ENCODE measurements at regions not wholly inside any gene's neighbourhood (a gene's known extent, or its start where the extent isn't known, plus 50 kb on each side); places are given as distances from the start of the nearest gene placed in this dataset.
"Not testable (repeated sequence)": the region's sequence is repeated elsewhere in the genome, so short reads cannot be mapped to it uniquely, and the experiment has no call there.

DNA sequence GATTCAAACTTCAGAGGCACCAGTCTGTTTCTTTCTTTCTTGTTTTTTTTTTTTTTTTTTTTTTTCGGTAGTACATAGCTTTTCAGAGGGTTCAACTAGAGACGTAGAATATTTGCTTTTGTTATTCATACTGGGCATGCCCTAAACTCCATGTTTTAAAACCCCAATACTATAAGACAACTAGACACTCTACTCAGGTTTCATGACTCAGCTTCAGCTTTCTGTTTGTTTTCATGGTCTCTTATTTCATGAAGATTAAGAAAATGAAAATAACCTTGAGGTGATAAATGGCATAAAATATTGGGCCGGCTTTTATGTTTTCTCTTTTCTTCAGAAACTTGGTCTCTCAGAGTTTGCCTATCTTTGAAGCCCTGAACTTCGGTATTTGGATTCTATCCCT, 2126.3 kb upstream of the ACO1 start:
- Mint-ChIP-seq H3K36me3 (ENCODE audit: low read depth) (no peaks in the 10 kb centered on the region), H3K4me1 (ENCODE audit: low read depth) (no peaks in the 10 kb centered on the region), H3K27ac (no peak overlapping the region), H3K27me3 (ENCODE audit: insufficient read depth) (no peaks in the 10 kb centered on the region), H3K9me3 (peaks cover 8% of the 10 kb centered on the region), H3K4me3 (no peak overlapping the region)
- no peak for DNase-seq (ENCODE audit: low spot score)
- intact Hi-C loops (cut with micrococcal nuclease): no loop called here

DNA sequence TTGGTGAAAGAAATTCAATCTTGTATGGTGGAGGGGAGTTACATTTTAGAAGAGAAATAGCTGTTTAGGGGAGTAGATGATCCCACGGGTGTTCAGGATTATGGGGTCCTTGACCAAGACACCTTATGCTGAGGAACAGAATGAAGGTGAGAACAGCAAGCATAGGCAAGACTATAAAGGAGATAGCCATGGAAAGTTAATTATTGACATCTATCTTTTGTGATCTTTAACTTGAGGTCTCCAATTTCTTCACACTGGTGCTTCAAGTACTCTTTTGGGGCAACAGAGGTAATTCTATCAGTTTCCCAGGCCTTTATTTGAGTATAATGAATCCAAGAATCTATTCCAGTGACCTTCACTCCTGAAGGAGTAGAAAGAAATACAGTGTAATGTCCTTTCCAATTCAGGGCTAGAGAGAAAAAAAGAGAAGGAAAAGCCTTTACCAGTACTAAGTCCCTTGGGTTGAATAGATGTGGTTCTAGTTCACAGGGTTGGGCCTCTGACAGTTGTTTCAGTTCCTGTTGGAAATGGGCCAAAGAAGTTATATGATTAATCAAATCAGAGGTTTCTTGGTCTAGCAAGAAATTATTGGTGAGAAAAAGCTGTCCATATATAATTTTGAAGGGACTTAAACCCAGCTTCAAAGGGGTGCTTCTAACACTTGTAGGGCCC, 2104.1 kb upstream of the ACO1 start:
- no peaks in the 10 kb centered on the region for H3K36me3 Mint-ChIP-seq (ENCODE audit: low read depth)
- peaks cover 8% of the 10 kb centered on the region for H3K9me3 Mint-ChIP-seq
- no peak overlapping the region for H3K4me3 Mint-ChIP-seq
- H3K27ac Mint-ChIP-seq: no peak overlapping the region
- DNase-seq (ENCODE audit: low spot score): no peak
- H3K4me1 Mint-ChIP-seq (ENCODE audit: low read depth): no peaks in the 10 kb centered on the region
- H3K27me3 Mint-ChIP-seq (ENCODE audit: insufficient read depth): no peaks in the 10 kb centered on the region
- intact Hi-C loops (cut with micrococcal nuclease): no loop called here

DNA sequence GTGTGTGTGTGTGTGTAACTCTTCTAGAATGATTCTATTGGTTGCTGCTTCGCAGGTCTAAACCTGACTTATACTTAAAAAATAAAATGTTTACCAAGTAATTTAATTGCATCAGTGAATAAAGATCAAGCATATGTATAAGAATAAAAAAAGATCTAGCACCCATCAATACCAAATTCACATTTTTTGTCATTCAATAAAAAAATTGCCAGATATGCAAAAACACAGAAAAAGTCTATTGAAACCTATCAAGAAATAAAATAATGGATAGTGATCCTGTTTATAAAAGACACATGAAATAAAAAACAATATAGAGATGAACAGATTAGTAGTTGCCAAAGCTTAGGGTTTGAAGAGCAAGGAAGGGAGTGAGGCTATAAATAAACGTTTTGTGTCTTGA, 2095.0 kb upstream of the ACO1 start:
- H3K4me1 Mint-ChIP-seq (ENCODE audit: low read depth): no peaks in the 10 kb centered on the region
- H3K27ac Mint-ChIP-seq: no peak overlapping the region
- no peaks in the 10 kb centered on the region for H3K9me3 Mint-ChIP-seq
- no peak overlapping the region for H3K4me3 Mint-ChIP-seq
- H3K27me3 Mint-ChIP-seq (ENCODE audit: insufficient read depth): no peaks in the 10 kb centered on the region
- H3K36me3 Mint-ChIP-seq (ENCODE audit: low read depth): no peaks in the 10 kb centered on the region
- intact Hi-C loops (cut with micrococcal nuclease): no loop called here
- no peak for DNase-seq (ENCODE audit: low spot score)

DNA sequence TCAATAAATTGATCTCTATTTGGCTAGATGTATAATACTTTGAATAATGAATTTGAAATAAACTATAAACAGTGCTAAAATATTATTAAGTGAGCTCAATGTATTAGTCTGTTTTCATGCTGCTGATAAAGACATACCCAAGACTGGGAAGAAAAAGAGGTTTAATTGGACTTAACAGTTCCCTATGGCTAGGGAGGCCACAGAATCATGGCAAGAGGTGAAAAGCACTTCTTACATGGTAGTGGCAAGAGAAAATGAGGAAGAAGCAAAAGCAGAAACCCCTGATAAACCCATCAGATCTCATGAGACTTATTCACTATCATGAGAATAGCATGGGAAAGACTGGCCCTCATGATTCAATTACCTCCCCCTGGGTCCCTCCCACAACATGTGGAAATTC, 2092.4 kb upstream of the ACO1 start:
- intact Hi-C loops (cut with micrococcal nuclease); H3K27ac Mint-ChIP-seq; H3K27me3 Mint-ChIP-seq (ENCODE audit: insufficient read depth); H3K4me1 Mint-ChIP-seq (ENCODE audit: low read depth); DNase-seq (ENCODE audit: low spot score); H3K36me3 Mint-ChIP-seq (ENCODE audit: low read depth); H3K4me3 Mint-ChIP-seq; H3K9me3 Mint-ChIP-seq: not testable (repeated sequence)

DNA sequence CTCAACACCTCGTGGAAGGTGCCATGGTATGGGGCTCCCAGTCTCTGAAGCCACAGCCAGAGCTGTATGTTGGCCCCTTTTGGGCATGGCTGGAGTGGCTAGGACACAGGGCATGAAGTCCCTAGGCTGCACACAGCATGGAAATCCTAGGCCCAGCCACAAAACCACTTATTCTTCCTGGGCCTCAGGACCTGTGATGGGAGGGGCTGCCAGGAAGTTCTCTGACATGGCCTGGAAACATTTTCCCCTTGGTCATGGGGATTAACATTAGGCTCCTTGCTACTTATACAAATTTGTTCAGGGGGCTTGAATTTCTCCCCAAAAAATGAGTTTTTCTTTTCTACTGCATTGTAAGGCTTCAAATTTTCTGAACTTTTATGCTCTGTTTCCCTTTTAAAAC, 2091.2 kb upstream of the ACO1 start:
- Mint-ChIP-seq H3K4me1 (ENCODE audit: low read depth) (no peaks in the 10 kb centered on the region), H3K27ac (no peak overlapping the region), H3K36me3 (ENCODE audit: low read depth) (no peaks in the 10 kb centered on the region), H3K27me3 (ENCODE audit: insufficient read depth) (no peaks in the 10 kb centered on the region), H3K4me3 (no peak overlapping the region), H3K9me3 (no peaks in the 10 kb centered on the region)
- intact Hi-C loops (cut with micrococcal nuclease): no loop called here
- DNase-seq (ENCODE audit: low spot score): no peak

DNA sequence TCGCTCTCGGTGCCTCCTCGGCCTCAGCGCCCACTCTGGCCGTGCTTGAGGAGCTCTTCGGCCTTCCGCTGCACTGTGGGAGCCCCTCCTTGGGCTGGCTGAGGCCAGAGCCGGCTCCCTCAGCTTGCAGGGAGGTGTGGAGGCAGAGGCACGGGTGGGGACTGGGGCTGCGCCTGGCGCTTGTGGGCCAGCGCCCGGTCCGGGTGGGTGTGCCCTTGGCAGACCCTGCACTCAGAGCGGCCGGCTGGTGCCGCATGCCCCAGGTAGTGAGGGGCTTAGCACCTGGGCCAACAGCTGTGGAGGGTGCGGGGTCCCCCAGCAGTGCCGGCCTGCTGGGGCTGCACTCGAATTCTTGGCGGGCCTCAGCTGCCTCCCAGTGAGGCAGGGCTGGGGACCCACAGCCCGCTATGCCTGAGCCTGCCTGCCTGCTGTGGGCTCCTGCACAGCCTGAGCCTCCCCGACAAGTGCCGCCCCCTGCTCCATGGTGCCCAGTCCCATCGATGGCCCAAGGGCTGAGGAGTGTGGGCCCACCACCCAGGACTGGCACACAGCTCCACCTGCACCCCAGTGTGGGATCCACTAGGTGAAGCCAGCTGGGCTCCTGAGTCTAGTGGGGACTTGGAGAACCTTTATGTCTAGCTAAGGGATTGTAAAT, 2085.2 kb upstream of the ACO1 start:
- Mint-ChIP-seq H3K27ac (no peak overlapping the region), H3K4me1 (ENCODE audit: low read depth) (no peaks in the 10 kb centered on the region), H3K4me3 (no peak overlapping the region), H3K9me3 (no peaks in the 10 kb centered on the region), H3K36me3 (ENCODE audit: low read depth) (no peaks in the 10 kb centered on the region), H3K27me3 (ENCODE audit: insufficient read depth) (no peaks in the 10 kb centered on the region)
- intact Hi-C loops (cut with micrococcal nuclease): no loop called here
- DNase-seq (ENCODE audit: low spot score): no peak

DNA sequence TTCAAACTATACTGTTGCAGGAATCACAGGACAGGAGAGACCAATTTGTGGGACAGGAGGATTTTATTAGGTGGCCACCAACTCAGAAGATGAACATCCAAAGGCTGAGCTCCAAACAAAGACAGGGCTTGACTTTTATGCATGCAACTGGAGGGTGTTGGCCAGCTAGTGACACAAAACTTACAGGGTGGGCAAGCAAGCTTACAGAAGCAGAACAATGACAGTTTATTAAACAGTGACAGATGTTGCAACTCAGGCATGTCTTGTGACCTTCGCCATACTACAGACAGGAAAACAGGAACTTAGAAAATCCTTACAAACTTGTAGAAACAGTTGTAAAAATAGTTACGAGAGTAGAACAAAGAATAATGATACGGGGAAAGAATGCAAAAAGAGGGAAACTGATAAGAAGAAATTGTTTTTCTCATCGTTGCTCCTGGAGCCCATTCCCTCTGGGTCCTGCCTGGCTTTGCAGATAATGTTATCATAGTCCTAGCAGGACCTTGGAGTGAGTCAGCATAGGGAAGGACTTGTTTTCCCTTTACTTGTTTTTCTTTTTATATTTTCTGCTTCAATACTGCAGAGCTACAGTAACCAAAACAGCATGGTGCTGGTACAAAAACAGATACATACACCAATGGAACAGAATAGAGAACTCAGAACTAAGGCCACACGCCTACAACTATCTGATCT, 2083.0 kb upstream of the ACO1 start:
- intact Hi-C loops (cut with micrococcal nuclease): no loop called here
- Mint-ChIP-seq H3K27me3 (ENCODE audit: insufficient read depth) (no peaks in the 10 kb centered on the region), H3K9me3 (no peaks in the 10 kb centered on the region), H3K36me3 (ENCODE audit: low read depth) (no peaks in the 10 kb centered on the region), H3K27ac (no peak overlapping the region), H3K4me3 (no peak overlapping the region), H3K4me1 (ENCODE audit: low read depth) (no peaks in the 10 kb centered on the region)
- DNase-seq (ENCODE audit: low spot score): no peak

DNA sequence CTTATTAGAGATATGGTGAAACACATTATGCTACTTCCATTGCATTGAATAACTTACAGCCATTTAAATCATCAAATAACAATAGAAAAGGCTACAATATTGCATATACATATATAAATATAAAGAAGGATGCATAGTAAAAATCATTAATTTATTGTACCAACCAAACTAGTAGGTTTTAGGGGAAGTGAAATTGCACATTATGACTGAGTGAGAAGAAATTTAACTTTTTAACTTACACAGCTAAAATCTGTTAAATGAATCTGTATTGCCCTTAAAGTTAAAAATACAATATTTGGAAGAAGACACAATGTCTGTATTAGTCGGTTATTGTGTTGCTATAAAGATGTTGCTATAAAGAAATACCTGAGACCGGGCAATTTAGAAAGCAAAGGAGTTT, 2073.7 kb upstream of the ACO1 start:
- H3K27me3 Mint-ChIP-seq (ENCODE audit: insufficient read depth): no peaks in the 10 kb centered on the region

DNA sequence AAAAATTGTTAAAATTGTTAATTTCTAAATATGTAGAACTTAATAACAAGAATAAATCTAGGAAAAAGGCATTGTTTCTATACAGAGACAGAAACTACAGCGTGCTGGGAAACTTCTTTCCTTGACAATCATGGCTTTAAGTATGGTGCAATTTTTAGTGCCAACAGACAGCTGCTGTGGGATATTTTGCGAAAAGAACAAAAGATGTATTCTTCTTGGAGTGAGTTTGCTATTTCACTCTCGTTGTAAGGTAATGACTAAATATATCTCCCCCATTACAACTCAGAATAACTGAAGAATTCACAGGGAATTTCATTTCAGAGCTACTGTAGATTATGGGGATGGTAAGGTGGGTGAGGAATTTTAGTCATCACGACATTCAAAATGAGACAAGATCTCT, 2055.0 kb upstream of the ACO1 start:
- no peaks in the 10 kb centered on the region for H3K36me3 Mint-ChIP-seq (ENCODE audit: low read depth)
- no peaks in the 10 kb centered on the region for H3K9me3 Mint-ChIP-seq
- no peak overlapping the region for H3K27ac Mint-ChIP-seq
- no peaks in the 10 kb centered on the region for H3K27me3 Mint-ChIP-seq (ENCODE audit: insufficient read depth)
- no peak overlapping the region for H3K4me3 Mint-ChIP-seq
- H3K4me1 Mint-ChIP-seq (ENCODE audit: low read depth): no peaks in the 10 kb centered on the region
- intact Hi-C loops (cut with micrococcal nuclease): no loop called here
- no peak for DNase-seq (ENCODE audit: low spot score)

More for the DNA sequence above, 2073.7 kb upstream of the ACO1 start:
- Mint-ChIP-seq H3K36me3 (ENCODE audit: low read depth) (no peaks in the 10 kb centered on the region), H3K27ac (no peak overlapping the region), H3K9me3 (no peaks in the 10 kb centered on the region), H3K4me1 (ENCODE audit: low read depth) (no peaks in the 10 kb centered on the region), H3K4me3 (no peak overlapping the region)
- intact Hi-C loops (cut with micrococcal nuclease): no loop called here
- DNase-seq (ENCODE audit: low spot score): no peak

DNA sequence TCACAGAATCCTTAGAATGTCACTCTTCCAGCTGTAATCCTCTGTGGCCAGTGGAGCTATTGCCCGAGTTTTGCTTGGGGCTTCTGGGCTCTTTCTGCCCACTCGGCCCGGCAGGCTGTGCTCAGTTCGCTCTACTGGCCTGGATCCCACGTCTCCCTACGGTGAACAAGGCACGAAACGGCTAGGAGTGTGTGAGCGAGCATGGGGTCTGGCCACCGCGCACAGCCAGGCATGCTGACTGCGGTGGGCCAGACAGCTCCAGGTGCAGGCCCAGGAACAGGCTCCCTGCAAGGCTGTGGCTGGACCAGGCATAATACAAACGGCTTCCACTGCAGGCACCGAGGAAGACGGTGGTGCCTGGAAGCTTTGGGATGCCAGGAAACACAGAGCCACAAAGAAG, 2035.5 kb upstream of the ACO1 start:
- Mint-ChIP-seq H3K27me3 (ENCODE audit: insufficient read depth) (no peaks in the 10 kb centered on the region), H3K4me1 (ENCODE audit: low read depth) (no peaks in the 10 kb centered on the region), H3K9me3 (peaks cover 9% of the 10 kb centered on the region), H3K36me3 (ENCODE audit: low read depth) (no peaks in the 10 kb centered on the region), H3K27ac (no peak overlapping the region), H3K4me3 (no peak overlapping the region)
- DNase-seq (ENCODE audit: low spot score): no peak
- intact Hi-C loops (cut with micrococcal nuclease): no loop called here

DNA sequence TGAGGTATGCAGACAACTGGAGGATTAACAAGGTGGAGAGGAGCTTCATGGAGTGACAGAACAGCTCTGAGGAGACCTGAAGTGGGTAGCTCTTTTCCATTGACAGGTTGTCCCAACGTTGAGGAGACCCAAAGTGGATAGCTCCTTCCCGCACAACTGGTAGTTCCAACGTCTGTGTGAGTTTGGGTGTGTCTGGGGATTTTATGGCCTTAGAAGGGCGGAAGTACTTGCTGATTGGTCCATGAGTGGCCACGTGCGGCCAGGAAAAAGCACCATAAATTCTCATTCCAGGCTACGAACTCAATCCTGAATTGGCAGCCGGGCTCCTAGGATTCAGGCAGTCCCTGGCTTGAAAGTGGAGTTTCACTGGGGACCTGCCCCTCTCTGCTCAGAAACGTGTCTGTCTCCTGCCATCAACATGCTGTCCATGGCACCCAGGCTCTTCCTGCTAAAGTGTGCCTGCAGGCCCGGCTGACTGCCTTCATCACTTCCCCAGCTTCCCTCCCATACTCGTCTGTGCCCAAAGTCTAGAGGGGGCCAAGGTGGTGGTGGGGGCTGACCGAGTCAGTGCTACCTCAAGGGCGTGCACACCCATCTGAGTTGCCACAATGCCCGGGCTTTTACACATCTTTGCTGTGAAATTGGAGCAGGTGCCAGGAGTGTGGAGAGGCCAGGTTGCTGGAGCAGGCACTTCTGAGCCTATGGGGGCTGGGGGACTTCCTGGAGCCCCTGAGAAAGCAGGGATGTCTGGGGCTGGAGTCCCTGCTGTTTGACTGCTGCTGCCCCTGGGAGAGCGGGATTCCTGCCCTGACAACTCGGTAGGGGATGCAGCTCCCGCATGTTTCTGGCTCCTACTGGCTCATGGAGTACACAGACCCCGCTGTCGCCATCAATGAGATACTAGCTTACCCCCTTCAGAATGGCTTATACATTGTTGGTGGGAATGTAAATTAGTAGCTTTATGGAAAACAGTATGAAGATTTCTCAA, 2034.6 kb upstream of the ACO1 start:
- no peak for DNase-seq (ENCODE audit: low spot score)

DNA sequence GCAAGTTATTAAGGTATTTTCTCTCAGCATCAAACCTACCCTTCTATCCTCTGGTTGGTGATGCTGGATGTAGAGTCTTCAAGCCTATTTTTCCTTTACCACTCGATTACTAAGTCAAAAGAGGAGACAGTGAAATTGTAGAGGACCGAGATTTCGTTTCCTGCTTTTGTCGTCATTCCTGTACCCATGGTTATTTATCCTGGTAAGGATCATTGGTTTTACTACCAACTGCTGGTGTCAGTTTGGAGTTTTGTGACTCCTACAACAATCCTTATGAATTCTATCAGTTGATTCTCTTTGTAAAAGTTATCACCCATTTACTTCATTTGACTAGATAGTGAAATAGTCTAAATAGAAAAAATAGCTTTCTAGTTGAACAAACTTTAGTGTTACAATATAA, 2028.2 kb upstream of the ACO1 start:
- no peak for DNase-seq (ENCODE audit: low spot score)
- Mint-ChIP-seq H3K4me1 (ENCODE audit: low read depth) (no peaks in the 10 kb centered on the region), H3K4me3 (no peak overlapping the region), H3K36me3 (ENCODE audit: low read depth) (no peaks in the 10 kb centered on the region), H3K9me3 (no peaks in the 10 kb centered on the region), H3K27ac (no peak overlapping the region), H3K27me3 (ENCODE audit: insufficient read depth) (no peaks in the 10 kb centered on the region)
- intact Hi-C loops (cut with micrococcal nuclease): no loop called here

More for the DNA sequence above, 2034.6 kb upstream of the ACO1 start:
- intact Hi-C loops (cut with micrococcal nuclease): no loop called here
- Mint-ChIP-seq H3K27me3 (ENCODE audit: insufficient read depth) (no peaks in the 10 kb centered on the region), H3K9me3 (peaks cover 9% of the 10 kb centered on the region), H3K4me3 (no peak overlapping the region), H3K27ac (no peak overlapping the region), H3K4me1 (ENCODE audit: low read depth) (no peaks in the 10 kb centered on the region), H3K36me3 (ENCODE audit: low read depth) (no peaks in the 10 kb centered on the region)

DNA sequence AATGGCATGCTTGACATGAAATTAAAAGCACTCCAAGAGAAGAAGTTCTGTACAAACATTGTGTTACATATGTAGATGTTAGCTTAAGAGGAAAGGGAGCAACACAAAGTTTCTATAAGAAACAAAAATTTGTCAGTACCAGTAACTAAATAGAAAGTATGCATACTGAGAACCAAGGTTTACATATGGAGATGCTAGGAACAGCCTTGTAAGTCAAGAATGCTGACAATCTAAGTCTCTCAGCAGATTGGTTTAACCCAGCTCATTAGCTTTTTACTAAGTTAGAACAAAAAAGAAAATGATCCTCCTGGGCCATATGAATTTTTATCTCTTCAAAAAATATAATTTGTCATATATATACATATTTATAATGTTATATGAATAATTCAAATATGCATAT, 2022.1 kb upstream of the ACO1 start:
- H3K27ac Mint-ChIP-seq: no peak overlapping the region
- H3K4me3 Mint-ChIP-seq: no peak overlapping the region
- H3K9me3 Mint-ChIP-seq: no peaks in the 10 kb centered on the region
- no peaks in the 10 kb centered on the region for H3K36me3 Mint-ChIP-seq (ENCODE audit: low read depth)
- DNase-seq (ENCODE audit: low spot score): no peak
- no peaks in the 10 kb centered on the region for H3K27me3 Mint-ChIP-seq (ENCODE audit: insufficient read depth)
- intact Hi-C loops (cut with micrococcal nuclease): no loop called here
- no peaks in the 10 kb centered on the region for H3K4me1 Mint-ChIP-seq (ENCODE audit: low read depth)
